IMR-90 (cell line): ENCODE measurements at regions not wholly inside any gene's neighbourhood (a gene's known extent, or its start where the extent isn't known, plus 50 kb on each side); places are given as distances from the start of the nearest gene placed in this dataset.
"Not testable (repeated sequence)": the region's sequence is repeated elsewhere in the genome, so short reads cannot be mapped to it uniquely, and the experiment has no call there.

Experiments used
- ATAC-seq: fragments of 200-7000 bp; cut with Tn5 transposase; 2 replicates; pipeline ENCODE4 v1.9.1; 2020; ENCODE audit warnings: low read depth, mild to moderate bottlenecking, moderate library complexity
- BruUV-seq: library from RNA; stranded (reverse); fragments of 400-500 nt; replicated peaks from 2 replicates; lab custom pipeline; 2021; lab: Mats Ljungman, UMichigan
- CTCF ChIA-PET: fragments of 300-600 bp; formaldehyde crosslinking; extraction: SDS; loops from one replicate; lab custom pipeline; 2021; ENCODE audit warnings: antibody characterized with exemption; lab: Yijun Ruan, JAX
- POLR2A ChIA-PET: fragments of 300-600 bp; sonication (Branson Sonifier 250); formaldehyde crosslinking; loops from one replicate; lab custom pipeline; 2022; ENCODE audit warnings: antibody characterized with exemption; ENCODE audit not compliant: unreplicated experiment; lab: Charles Lee
- DNase-seq: peaks from one replicate; pipeline ENCODE4 v3.0.0; 2013
- H2AFZ ChIP-seq: replicated peaks from 2 replicates; pipeline ENCODE3; 2013; ENCODE audit warnings: low read length, mild to moderate bottlenecking; ENCODE audit not compliant: poor library complexity
- H2AK5ac ChIP-seq: 2 replicates; pipeline ENCODE4 v1.6.1; 2013; ENCODE audit warnings: low read depth, low read length, inconsistent platforms
- H2AK9ac ChIP-seq: replicated peaks from 2 replicates; pipeline ENCODE3; 2013; ENCODE audit warnings: mild to moderate bottlenecking, low read depth, low read length, moderate library complexity; ENCODE audit not compliant: poor library complexity
- H2BK120ac ChIP-seq: 2 replicates; pipeline ENCODE4 v1.6.1; 2013; ENCODE audit warnings: low read depth, low read length, inconsistent platforms
- H2BK15ac ChIP-seq: 3 replicates; pipeline ENCODE4 v1.6.1; 2013; ENCODE audit warnings: low read depth, low read length, inconsistent platforms
- H2BK20ac ChIP-seq: 2 replicates; pipeline ENCODE4 v1.6.1; 2013; ENCODE audit warnings: low read depth, mild to moderate bottlenecking, inconsistent platforms, low read length, moderate library complexity
- H2BK5ac ChIP-seq: 2 replicates; pipeline ENCODE4 v1.6.1; 2013; ENCODE audit warnings: mild to moderate bottlenecking, low read depth, low read length, inconsistent platforms; ENCODE audit not compliant: poor library complexity, severe bottlenecking
- H3K14ac ChIP-seq: replicated peaks from 2 replicates; pipeline ENCODE4 v1.6.1; 2013; ENCODE audit warnings: low read depth, low read length, inconsistent platforms
- H3K18ac ChIP-seq: 2 replicates; pipeline ENCODE4 v1.6.1; 2013; ENCODE audit warnings: low read depth, low read length, control low read depth
- H3K23ac ChIP-seq: 2 replicates; pipeline ENCODE4 v1.6.1; 2013; ENCODE audit warnings: low read depth, low read length, inconsistent platforms
- H3K27ac ChIP-seq: 2 replicates; pipeline ENCODE4 v1.5.1; 2013; ENCODE audit warnings: mild to moderate bottlenecking, control low read depth, low read length; ENCODE audit not compliant: insufficient read depth
- H3K27me3 ChIP-seq: 2 replicates; pipeline ENCODE4 v1.6.1; 2013; ENCODE audit warnings: low read length; ENCODE audit not compliant: control insufficient read depth, insufficient read depth
- H3K36me3 ChIP-seq: 2 replicates; pipeline ENCODE4 v1.6.1; 2013; ENCODE audit warnings: low read length, mixed read lengths; ENCODE audit not compliant: control insufficient read depth, insufficient read depth
- H3K4ac ChIP-seq: 2 replicates; pipeline ENCODE4 v1.6.1; 2013; ENCODE audit warnings: low read depth, low read length, inconsistent platforms
- H3K4me1 ChIP-seq: 2 replicates; pipeline ENCODE4 v1.6.1; 2013; ENCODE audit warnings: low read length, mixed read lengths; ENCODE audit not compliant: control insufficient read depth, insufficient read depth
- H3K4me2 ChIP-seq: 2 replicates; pipeline ENCODE4 v1.6.1; 2013; ENCODE audit warnings: low read depth, mild to moderate bottlenecking, control low read depth, low read length, moderate library complexity
- H3K4me3 ChIP-seq: 2 replicates; pipeline ENCODE4 v1.5.1; 2013; ENCODE audit warnings: low read depth, mild to moderate bottlenecking, control low read depth, low read length, moderate library complexity; ENCODE audit not compliant: insufficient read depth
- H3K56ac ChIP-seq: 2 replicates; pipeline ENCODE4 v1.6.1; 2013; ENCODE audit warnings: low read length, inconsistent platforms; ENCODE audit not compliant: insufficient read depth; ENCODE audit errors: extremely low read depth
- H3K79me1 ChIP-seq, 2 experiments: 2 replicates each; pipeline ENCODE4 v1.6.1; 2013; ENCODE audit warnings: low read length in 2 of 2, inconsistent platforms in 1 of 2, low read depth in 1 of 2
- H3K9ac ChIP-seq: 2 replicates; pipeline ENCODE4 v1.6.1; 2013; ENCODE audit warnings: low read depth, low read length, control low read depth
- H3K9me1 ChIP-seq: 2 replicates; pipeline ENCODE4 v1.6.1; 2013; ENCODE audit warnings: low read length, inconsistent platforms; ENCODE audit not compliant: insufficient read depth
- H3K9me3 ChIP-seq: 2 replicates; pipeline ENCODE4 v1.6.1; 2013; ENCODE audit warnings: low read length; ENCODE audit not compliant: control insufficient read depth, insufficient read depth
- H4K20me1 ChIP-seq: 2 replicates; pipeline ENCODE4 v1.6.1; 2013; ENCODE audit warnings: low read length, inconsistent platforms; ENCODE audit not compliant: insufficient read depth
- H4K5ac ChIP-seq: 2 replicates; pipeline ENCODE4 v1.6.1; 2013; ENCODE audit warnings: mild to moderate bottlenecking, low read depth, low read length, control low read depth
- H4K8ac ChIP-seq, 2 experiments: 2 replicates each; pipeline ENCODE4 v1.6.1; 2013; ENCODE audit warnings: low read depth in 2 of 2, low read length in 2 of 2, control low read depth in 1 of 2, inconsistent platforms in 1 of 2
- H4K91ac ChIP-seq: 2 replicates; pipeline ENCODE4 v1.6.1; 2013; ENCODE audit warnings: low read depth, low read length, inconsistent platforms; ENCODE audit not compliant: insufficient read depth
- WGBS, 2 experiments: methylation state at CpG; one replicate each; pipeline versions ENCODE4 v1.1.5 to v1.1.7; 2013; ENCODE audit warnings: missing lambda C conversion rate in 2 of 2; ENCODE audit not compliant: insufficient read length in 1 of 2; ENCODE audit errors: extremely low coverage in 2 of 2; 5-methylcytosine and 5-hydroxymethylcytosine counted together
- dilution Hi-C: fragments of 300-500 bp; cut with HindIII; formaldehyde crosslinking; loops from one replicate; pipeline ENCODE4 v1.14.3; 2018; ENCODE audit warnings: low sequenced_read_pairs; ENCODE audit not compliant: unreplicated experiment
- in situ Hi-C: fragments of 300-500 bp; cut with MboI; formaldehyde crosslinking; loops from 3 replicates; pipeline ENCODE4 v1.14.3; 2019; ENCODE audit warnings: low sequenced_read_pairs, inconsistent platforms, mixed read lengths
- intact Hi-C: fragments of 100-400 bp; cut with micrococcal nuclease; formaldehyde crosslinking; loops from 2 replicates; pipeline ENCODE4 v1.10.0; 2022

- H3K14ac ChIP-seq, H3K4me1 ChIP-seq, H2AK9ac ChIP-seq, H3K56ac ChIP-seq, H4K8ac ChIP-seq, H3K23ac ChIP-seq, dilution Hi-C loops, H3K9me1 ChIP-seq, H3K4me2 ChIP-seq, POLR2A ChIA-PET, H2BK20ac ChIP-seq, H4K91ac ChIP-seq, H2BK5ac ChIP-seq, in situ Hi-C loops, H3K9me3 ChIP-seq, H2BK15ac ChIP-seq, H3K4ac ChIP-seq, H2BK120ac ChIP-seq, H4K20me1 ChIP-seq, DNase-seq, H2AFZ ChIP-seq, H2AK5ac ChIP-seq, H3K4me3 ChIP-seq, CTCF ChIA-PET, H3K27me3 ChIP-seq, BruUV-seq, H3K27ac ChIP-seq, H3K79me1 ChIP-seq, intact Hi-C loops, H4K5ac ChIP-seq, H3K9ac ChIP-seq, H3K36me3 ChIP-seq, H3K18ac ChIP-seq, ATAC-seq: not testable (repeated sequence)
- WGBS, 2 experiments = no CpG with 5 or more reads among the region's 9 CpGs
Observed at GRCh38 chr14:19340976-19341375, 93.2 kb downstream of the POTEG start.

GRCh38 chr14:19341627-19342026, 92.5 kb downstream of the POTEG start:
- H3K4me2 ChIP-seq, H2BK5ac ChIP-seq, CTCF ChIA-PET, POLR2A ChIA-PET, intact Hi-C loops, H3K4ac ChIP-seq, H4K20me1 ChIP-seq, H4K8ac ChIP-seq, H3K36me3 ChIP-seq, H3K9me1 ChIP-seq, H4K91ac ChIP-seq, H2AK5ac ChIP-seq, H3K9me3 ChIP-seq, DNase-seq, in situ Hi-C loops, H2AK9ac ChIP-seq, H2AFZ ChIP-seq, H3K14ac ChIP-seq, H2BK15ac ChIP-seq, H2BK20ac ChIP-seq, H3K27me3 ChIP-seq, H4K5ac ChIP-seq, H3K4me3 ChIP-seq, BruUV-seq, H3K27ac ChIP-seq, H3K79me1 ChIP-seq, H3K18ac ChIP-seq, H2BK120ac ChIP-seq, ATAC-seq, H3K4me1 ChIP-seq, H3K56ac ChIP-seq, H3K23ac ChIP-seq, H3K9ac ChIP-seq, dilution Hi-C loops: not testable (repeated sequence)
- WGBS, 2 experiments = no CpG with 5 or more reads among the region's 6 CpGs
